ENCODE measurements at regions not wholly inside any gene's neighbourhood (a gene's known extent, or its start where the extent isn't known, plus 50 kb on each side); places are given as distances from the start of the nearest gene placed in this dataset.

GRCh38 chr15:39194106-39194830, 386.6 kb upstream of the THBS1 start:
- TF ChIP-seq ZNF263 (CRISPR knock-in tag; IDR thresholded peaks at IDR 0.05; ENCODE audit: low read depth), result no peak
- no peak for TF ChIP-seq CTCF (IDR thresholded peaks at IDR 0.05)
- no peak for TF ChIP-seq NFYB (CRISPR knock-in tag; conservative IDR thresholded peaks at IDR 0.05; ENCODE audit: low read depth)
- TF ChIP-seq FOXJ3 (CRISPR knock-in tag; IDR thresholded peaks at IDR 0.05; ENCODE audit: borderline replicate concordance), result no peak
- TF ChIP-seq NR2C2 (CRISPR knock-in tag; IDR thresholded peaks at IDR 0.05), result no peak
- no peak for TF ChIP-seq TEAD4 (CRISPR knock-in tag; IDR thresholded peaks at IDR 0.05)
- no peak for TF ChIP-seq NR1H2 (CRISPR knock-in tag; IDR thresholded peaks at IDR 0.05)
